ELR (cell line): ENCODE measurements at regions not wholly inside any gene's neighbourhood (a gene's known extent, or its start where the extent isn't known, plus 50 kb on each side); places are given as distances from the start of the nearest gene placed in this dataset.

Source experiments
- DNase-seq: peaks from one replicate; pipeline ENCODE4 v3.0.0-alpha.2; 2015; ENCODE audit warnings: low read depth

- no peak for DNase-seq
These were observed 73.4 kb upstream of the DNAH5 start for GRCh38 chr5:14017904-14018303.

- DNase-seq, result no peak
These were observed 72.1 kb upstream of the DNAH5 start for GRCh38 chr5:14016549-14016948.

GRCh38 chr5:14011089-14012020 lies 66.9 kb upstream of the DNAH5 start:
- peak; percentile 93 for DNase-seq

- peak; percentile 13 for DNase-seq
These were observed 65.1 kb upstream of the DNAH5 start for GRCh38 chr5:14009575-14009974.

- peak; percentile 39 for DNase-seq
These were observed 64.4 kb upstream of the DNAH5 start for GRCh38 chr5:14008819-14009311.

GRCh38 chr5:14006823-14007520 lies 62.5 kb upstream of the DNAH5 start:
- DNase-seq, result no peak

- no peak for DNase-seq
These were observed 60.3 kb upstream of the DNAH5 start for GRCh38 chr5:14004598-14005394.

- DNase-seq, result no peak
These were observed 59.4 kb upstream of the DNAH5 start for GRCh38 chr5:14003936-14004335.

- no peak for DNase-seq
These were observed 59.0 kb upstream of the DNAH5 start for GRCh38 chr5:14003513-14003912.

GRCh38 chr5:13998254-13998653 lies 53.8 kb upstream of the DNAH5 start:
- DNase-seq, result no peak

GRCh38 chr5:13997514-13997913 lies 53.0 kb upstream of the DNAH5 start:
- no peak for DNase-seq

- no peak for DNase-seq
These were observed 50.2 kb upstream of the DNAH5 start for GRCh38 chr5:13994621-13995253.
